ENCODE measurements at regions not wholly inside any gene's neighbourhood (a gene's known extent, or its start where the extent isn't known, plus 50 kb on each side); places are given as distances from the start of the nearest gene placed in this dataset.
A peak's percentile ranks its signal among the peaks of the same experiment; 100 is the strongest.

DNA sequence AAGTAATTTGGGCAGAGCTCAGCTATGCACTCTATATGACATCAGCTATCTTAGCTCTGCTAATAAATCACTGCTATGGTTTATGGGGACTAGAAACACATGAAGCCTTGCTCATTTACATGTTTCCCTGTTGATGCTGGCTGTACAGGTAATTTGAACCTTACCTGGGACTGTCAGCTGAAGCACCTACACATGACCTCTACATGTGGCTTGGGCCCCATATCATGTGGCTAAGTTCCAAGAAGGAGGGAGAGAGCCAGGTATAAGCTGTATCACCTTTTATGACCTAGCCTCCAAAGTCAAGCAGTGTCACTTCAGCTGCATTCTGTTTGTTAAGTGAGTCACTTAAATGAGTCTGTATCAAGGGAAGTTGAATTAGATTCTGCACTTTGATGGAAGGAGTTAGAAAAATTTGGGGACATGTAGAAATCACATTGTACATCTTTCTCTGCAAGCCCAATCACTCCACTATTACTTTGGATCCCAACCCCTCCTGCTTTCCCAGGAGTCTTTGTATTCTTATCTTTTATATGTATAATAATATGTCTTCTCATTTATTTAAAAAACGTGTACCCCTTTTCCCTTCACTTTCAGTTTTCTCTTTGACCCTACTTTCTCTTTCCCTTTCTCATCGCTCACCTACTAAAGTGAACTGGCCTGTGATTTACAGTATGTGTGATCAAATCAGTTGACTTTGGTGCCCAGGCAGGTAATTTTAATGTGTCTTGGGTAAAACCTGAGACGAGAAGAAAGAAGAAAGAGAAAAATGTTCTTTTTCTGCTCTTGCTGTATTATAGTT lies 53.4 kb upstream of the PRKACB start:
- Mint-ChIP-seq H3K27me3 (ENCODE audit: low read depth) (no peaks in the 10 kb centered on the region), H3K36me3 (ENCODE audit: low read depth) (no peaks in the 10 kb centered on the region), H3K4me3 (peak overlapping the region; percentile 58), H3K4me1 (ENCODE audit: low read depth) (peaks cover 33% of the 10 kb centered on the region), H3K9me3 (no peaks in the 10 kb centered on the region), H3K27ac (peak overlapping the region; percentile 3)
- DNase-seq, result peak; percentile 10
- CTCF ChIA-PET, result no interaction called here
- intact Hi-C loops (cut with micrococcal nuclease), result loop anchor here (1.0 kb wide), 1 partner anchor 12 kb away; no protein-coding TSS in a partner anchor

DNA sequence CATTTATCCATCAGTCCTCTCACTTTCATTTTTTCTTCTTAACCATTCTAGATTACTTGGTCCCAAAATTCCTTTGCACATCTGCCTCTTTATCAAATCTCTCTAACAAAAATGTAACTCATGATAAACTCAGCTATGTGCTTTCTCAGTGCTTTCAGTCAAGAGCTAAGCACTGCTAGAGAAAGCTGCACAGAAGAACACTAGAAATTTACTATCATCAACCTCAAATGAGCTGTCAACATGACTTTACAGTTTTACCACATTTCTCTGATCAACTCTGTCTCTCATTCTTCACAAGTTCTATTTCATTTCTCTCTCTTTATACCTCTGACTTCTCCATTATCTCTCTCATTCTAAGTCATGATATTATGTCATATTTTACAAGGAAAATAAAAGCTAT lies 54.2 kb upstream of the PRKACB start:
- Mint-ChIP-seq H3K4me1 (ENCODE audit: low read depth) (peaks cover 33% of the 10 kb centered on the region), H3K36me3 (ENCODE audit: low read depth) (no peaks in the 10 kb centered on the region), H3K27me3 (ENCODE audit: low read depth) (no peaks in the 10 kb centered on the region), H3K9me3 (no peaks in the 10 kb centered on the region), H3K4me3 (peak overlapping the region; percentile 16), H3K27ac (peak overlapping the region; percentile 50)
- intact Hi-C loops (cut with micrococcal nuclease), result loop anchor here (1.0 kb wide), 1 partner anchor 12 kb away; no protein-coding TSS in a partner anchor
- CTCF ChIA-PET, result interaction anchor here (0.5 kb wide), 1 partner anchor 213 kb away, joined by 3 read pairs; no protein-coding TSS in a partner anchor
- DNase-seq, result no peak

DNA sequence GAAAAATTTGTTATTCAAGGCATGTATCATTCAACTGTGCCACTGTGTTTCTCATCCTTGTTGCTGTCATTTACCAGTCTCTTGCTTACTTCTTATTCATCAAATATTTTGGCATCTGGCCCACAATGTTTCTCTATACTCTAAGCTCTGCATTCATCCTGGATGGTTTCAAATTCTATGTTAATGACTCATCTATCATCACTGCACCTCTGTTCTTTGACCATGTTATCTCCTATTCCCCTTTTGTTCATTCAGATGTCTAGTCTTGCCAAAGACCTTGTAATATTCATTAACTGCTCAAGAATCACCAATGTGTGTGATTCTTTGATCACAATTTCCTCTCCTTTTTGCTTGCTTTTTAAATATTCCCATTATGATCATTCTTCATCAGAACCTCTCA lies 54.6 kb upstream of the PRKACB start:
- peak overlapping the region; percentile 50 for H3K27ac Mint-ChIP-seq
- H3K4me1 Mint-ChIP-seq (ENCODE audit: low read depth), result peaks cover 33% of the 10 kb centered on the region
- peak overlapping the region; percentile 2 for H3K4me3 Mint-ChIP-seq
- no peaks in the 10 kb centered on the region for H3K27me3 Mint-ChIP-seq (ENCODE audit: low read depth)
- no peaks in the 10 kb centered on the region for H3K9me3 Mint-ChIP-seq
- intact Hi-C loops (cut with micrococcal nuclease), result no loop called here
- DNase-seq, result no peak
- CTCF ChIA-PET, result interaction anchor here (0.5 kb wide), 1 partner anchor 213 kb away, joined by 3 read pairs; no protein-coding TSS in a partner anchor
- H3K36me3 Mint-ChIP-seq (ENCODE audit: low read depth), result no peaks in the 10 kb centered on the region

- Mint-ChIP-seq H3K4me1 (ENCODE audit: low read depth) (peaks cover 28% of the 10 kb centered on the region), H3K27ac (no peak overlapping the region), H3K36me3 (ENCODE audit: low read depth) (no peaks in the 10 kb centered on the region), H3K9me3 (no peaks in the 10 kb centered on the region), H3K27me3 (ENCODE audit: low read depth) (no peaks in the 10 kb centered on the region), H3K4me3 (no peak overlapping the region)
- CTCF ChIA-PET, result no interaction called here
- intact Hi-C loops (cut with micrococcal nuclease), result no loop called here
- no peak for DNase-seq
Observed at GRCh38 chr1:84086616-84087015, 57.5 kb upstream of the PRKACB start.

GRCh38 chr1:84086189-84086588 lies 57.9 kb upstream of the PRKACB start:
- Mint-ChIP-seq H3K27me3 (ENCODE audit: low read depth) (no peaks in the 10 kb centered on the region), H3K4me1 (ENCODE audit: low read depth) (peaks cover 24% of the 10 kb centered on the region), H3K9me3 (no peaks in the 10 kb centered on the region), H3K36me3 (ENCODE audit: low read depth) (no peaks in the 10 kb centered on the region), H3K27ac (no peak overlapping the region), H3K4me3 (no peak overlapping the region)
- intact Hi-C loops (cut with micrococcal nuclease), result no loop called here
- CTCF ChIA-PET, result no interaction called here
- no peak for DNase-seq

- CTCF ChIA-PET, result interaction anchor here (0.6 kb wide), 1 partner anchor 641 kb away, joined by 3 read pairs; no protein-coding TSS in a partner anchor
- no peak for DNase-seq
- H3K27ac Mint-ChIP-seq, result no peak overlapping the region
- no peaks in the 10 kb centered on the region for H3K27me3 Mint-ChIP-seq (ENCODE audit: low read depth)
- peaks cover 6% of the 10 kb centered on the region for H3K4me1 Mint-ChIP-seq (ENCODE audit: low read depth)
- H3K36me3 Mint-ChIP-seq (ENCODE audit: low read depth), result no peaks in the 10 kb centered on the region
- H3K9me3 Mint-ChIP-seq, result no peaks in the 10 kb centered on the region
- H3K4me3 Mint-ChIP-seq, result no peak overlapping the region
- intact Hi-C loops (cut with micrococcal nuclease), result no loop called here
Observed at GRCh38 chr1:84083307-84083706, 60.8 kb upstream of the PRKACB start.

DNA sequence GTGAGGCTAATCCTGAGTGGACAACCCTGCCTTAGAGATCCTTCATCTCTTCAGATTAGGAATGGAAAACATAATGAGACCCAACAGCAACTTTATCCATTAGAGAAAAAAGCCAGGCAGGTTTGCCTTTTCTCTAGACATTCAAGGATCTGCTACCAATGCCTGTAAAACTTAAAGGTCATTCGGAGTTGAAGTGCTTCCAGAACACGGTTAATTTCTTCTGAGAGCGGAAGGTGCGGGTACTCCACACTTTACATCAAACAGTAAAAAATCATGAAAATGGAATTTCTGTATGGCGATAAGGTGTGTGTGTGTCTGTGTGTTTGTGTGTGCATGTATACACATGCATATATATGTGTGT lies 65.2 kb upstream of the PRKACB start:
- no peaks in the 10 kb centered on the region for H3K27me3 Mint-ChIP-seq (ENCODE audit: low read depth)
- no peak for DNase-seq
- H3K27ac Mint-ChIP-seq, result peak overlapping the region; percentile 36
- intact Hi-C loops (cut with micrococcal nuclease), result loop anchor here (1.0 to 5.0 kb wide), 7 partner anchors 11 to 611 kb away; partner anchors contain the start of genes CTBS, GNG5, SPATA1 and SSX2IP
- H3K36me3 Mint-ChIP-seq (ENCODE audit: low read depth), result no peaks in the 10 kb centered on the region
- H3K4me3 Mint-ChIP-seq, result peak overlapping the region; percentile 83
- CTCF ChIA-PET, result interaction anchor here (0.7 kb wide), 1 partner anchor 147 kb away, joined by 3 read pairs; no protein-coding TSS in a partner anchor
- H3K4me1 Mint-ChIP-seq (ENCODE audit: low read depth), result peaks cover 10% of the 10 kb centered on the region
- H3K9me3 Mint-ChIP-seq, result no peaks in the 10 kb centered on the region

DNA sequence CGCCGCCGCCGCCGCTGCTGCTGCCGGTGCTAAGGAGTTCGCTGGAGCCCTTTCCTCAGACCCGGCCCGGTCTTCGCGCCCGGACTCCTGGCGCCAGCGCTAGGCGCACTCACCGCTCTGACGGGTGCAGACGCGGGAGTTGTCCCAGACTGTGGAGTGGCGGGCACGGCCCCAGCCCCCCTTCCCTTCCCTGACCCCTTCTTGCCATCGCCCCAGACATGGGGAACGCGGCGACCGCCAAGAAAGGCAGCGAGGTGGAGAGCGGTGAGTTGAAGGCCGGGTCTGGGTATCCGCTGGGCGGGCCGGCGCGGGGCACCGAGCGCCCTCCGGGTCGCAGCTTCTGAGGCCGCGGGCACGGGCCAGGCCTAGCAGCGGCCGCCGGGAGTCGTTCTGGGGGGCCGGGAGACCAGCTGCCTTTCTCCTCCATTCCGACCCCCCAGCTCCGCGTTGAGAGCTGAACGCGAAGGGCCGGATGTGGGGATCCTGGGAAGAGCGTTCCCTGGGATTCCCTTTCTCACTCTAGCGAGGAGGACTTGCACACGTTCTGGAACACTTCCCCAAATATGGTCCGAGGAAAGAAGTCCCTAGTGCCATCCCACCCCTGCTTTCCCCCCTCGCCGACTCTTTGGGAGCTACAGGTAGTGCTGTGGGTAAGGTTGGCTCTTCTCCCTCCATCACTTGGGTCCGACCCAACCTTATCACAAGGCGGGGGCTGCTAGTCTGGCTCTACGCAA lies 65.8 kb upstream of the PRKACB start:
- no peaks in the 10 kb centered on the region for H3K27me3 Mint-ChIP-seq (ENCODE audit: low read depth)
- peak overlapping the region; percentile 83 for H3K4me3 Mint-ChIP-seq
- CTCF ChIA-PET, result interaction anchor here (0.7 to 1.7 kb wide), 2 partner anchors 146 to 217 kb away, joined by 3 to 7 read pairs; no protein-coding TSS in a partner anchor
- no peaks in the 10 kb centered on the region for H3K9me3 Mint-ChIP-seq
- no peaks in the 10 kb centered on the region for H3K36me3 Mint-ChIP-seq (ENCODE audit: low read depth)
- intact Hi-C loops (cut with micrococcal nuclease), result loop anchor here (1.0 to 5.0 kb wide), 7 partner anchors 12 to 612 kb away; partner anchors contain the start of genes CTBS, GNG5, SPATA1 and SSX2IP
- no peak for DNase-seq
- H3K4me1 Mint-ChIP-seq (ENCODE audit: low read depth), result peaks cover 10% of the 10 kb centered on the region
- H3K27ac Mint-ChIP-seq, result peak overlapping the region; percentile 36

DNA sequence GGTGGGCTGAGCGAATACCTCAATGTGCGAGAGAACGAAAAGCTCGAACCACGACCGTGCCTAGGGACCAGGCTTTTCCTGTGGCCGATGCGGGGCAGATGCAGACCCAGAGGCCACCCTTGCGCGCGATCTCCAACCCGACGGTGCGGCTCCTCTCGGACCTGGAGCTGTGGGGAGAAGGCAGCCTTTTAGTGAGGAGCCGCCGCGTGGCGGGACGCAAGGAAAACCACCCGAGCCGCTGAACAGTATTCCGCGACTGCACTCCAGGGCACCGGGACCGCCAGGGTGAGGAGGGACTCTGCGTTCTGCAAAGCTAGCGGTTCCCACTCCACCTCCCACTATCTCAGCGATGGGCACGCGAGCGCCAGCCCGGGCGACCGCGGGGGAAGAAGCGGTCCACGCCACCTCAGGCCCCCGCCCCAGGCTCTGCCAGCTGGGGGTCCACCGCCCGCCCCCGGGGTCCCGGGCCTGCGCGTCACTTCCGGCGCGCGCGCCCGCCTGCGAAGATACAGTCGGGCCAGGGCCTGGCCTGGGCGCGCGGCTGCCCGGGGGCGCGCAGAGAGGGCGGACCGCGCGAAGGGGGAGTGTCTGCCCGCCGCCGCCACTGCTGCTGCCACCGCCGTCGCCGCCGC lies 66.5 kb upstream of the PRKACB start:
- H3K27me3 Mint-ChIP-seq (ENCODE audit: low read depth), result no peaks in the 10 kb centered on the region
- CTCF ChIA-PET, result interaction anchor here (1.0 to 1.7 kb wide), 2 partner anchors 10 to 216 kb away, joined by 3 to 7 read pairs; no protein-coding TSS in a partner anchor
- no peaks in the 10 kb centered on the region for H3K36me3 Mint-ChIP-seq (ENCODE audit: low read depth)
- intact Hi-C loops (cut with micrococcal nuclease), result loop anchor here (1.0 to 5.0 kb wide), 7 partner anchors 13 to 613 kb away; partner anchors contain the start of genes CTBS, GNG5, SPATA1 and SSX2IP
- H3K4me1 Mint-ChIP-seq (ENCODE audit: low read depth), result peaks cover 10% of the 10 kb centered on the region
- H3K4me3 Mint-ChIP-seq, result peak overlapping the region; percentile 83
- peak; percentile 69 for DNase-seq
- peak overlapping the region; percentile 31 for H3K27ac Mint-ChIP-seq
- H3K9me3 Mint-ChIP-seq, result no peaks in the 10 kb centered on the region

- DNase-seq, result no peak
- H3K4me1 Mint-ChIP-seq (ENCODE audit: low read depth), result peaks cover 4% of the 10 kb centered on the region
- intact Hi-C loops (cut with micrococcal nuclease), result no loop called here
- no peaks in the 10 kb centered on the region for H3K36me3 Mint-ChIP-seq (ENCODE audit: low read depth)
- H3K27me3 Mint-ChIP-seq (ENCODE audit: low read depth), result peaks cover 4% of the 10 kb centered on the region
- H3K4me3 Mint-ChIP-seq, result no peak overlapping the region
- CTCF ChIA-PET, result no interaction called here
- peaks cover 12% of the 10 kb centered on the region for H3K9me3 Mint-ChIP-seq
- no peak overlapping the region for H3K27ac Mint-ChIP-seq
Observed at GRCh38 chr1:84073266-84073665, 70.8 kb upstream of the PRKACB start.

- Mint-ChIP-seq H3K27me3 (ENCODE audit: low read depth) (peaks cover 18% of the 10 kb centered on the region), H3K27ac (no peak overlapping the region), H3K4me1 (ENCODE audit: low read depth) (no peaks in the 10 kb centered on the region), H3K36me3 (ENCODE audit: low read depth) (no peaks in the 10 kb centered on the region), H3K4me3 (no peak overlapping the region), H3K9me3 (peaks cover 14% of the 10 kb centered on the region)
- CTCF ChIA-PET, result no interaction called here
- DNase-seq, result no peak
- intact Hi-C loops (cut with micrococcal nuclease), result no loop called here
Observed at GRCh38 chr1:84069236-84069845, 70.4 kb upstream of the TTLL7 start.

DNA sequence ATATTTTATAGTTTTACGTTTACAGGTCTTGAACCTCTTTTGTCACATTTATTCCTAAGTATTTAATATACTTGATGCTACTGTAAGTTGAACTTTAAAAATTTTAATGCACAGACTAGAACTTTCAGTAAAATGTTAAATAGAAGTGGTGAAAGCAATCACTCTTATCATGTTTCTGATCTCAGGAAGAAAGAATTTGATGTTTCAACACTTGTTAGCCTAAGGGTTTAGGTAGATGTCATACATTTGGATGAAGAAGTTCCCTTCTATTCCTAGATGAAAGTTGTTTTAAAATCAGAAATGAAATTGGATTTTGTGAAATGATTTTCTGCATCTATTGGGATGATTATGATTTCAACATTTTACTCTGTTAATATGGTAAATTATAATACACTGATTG lies 63.6 kb upstream of the TTLL7 start:
- CTCF ChIA-PET, result interaction anchor here (0.7 kb wide), 1 partner anchor 1822 kb away, joined by 3 read pairs; no protein-coding TSS in a partner anchor
- Mint-ChIP-seq H3K36me3 (ENCODE audit: low read depth) (no peaks in the 10 kb centered on the region), H3K4me1 (ENCODE audit: low read depth) (no peaks in the 10 kb centered on the region), H3K27me3 (ENCODE audit: low read depth) (peaks cover 21% of the 10 kb centered on the region), H3K9me3 (no peaks in the 10 kb centered on the region), H3K27ac (no peak overlapping the region), H3K4me3 (no peak overlapping the region)
- DNase-seq, result no peak
- intact Hi-C loops (cut with micrococcal nuclease), result no loop called here

Measured in activated naive CD4-positive, alpha-beta T cell treated with anti-CD3 and anti-CD28 coated beads for 36 hours (primary cell).